ENCODE measurements at regions not wholly inside any gene's neighbourhood (a gene's known extent, or its start where the extent isn't known, plus 50 kb on each side); places are given as distances from the start of the nearest gene placed in this dataset.
"Not testable (repeated sequence)": the region's sequence is repeated elsewhere in the genome, so short reads cannot be mapped to it uniquely, and the experiment has no call there.

- Histone ChIP-seq H3K27me3 (peaks cover 6% of the 10 kb centered on the region), H3K4me3 (ENCODE audit: low read depth in 1 of 2, low read length in 1 of 2) (no peak overlapping the region), H3K27ac (no peak overlapping the region), H3K36me3 (no peaks in the 10 kb centered on the region), H3K4me1 (ENCODE audit: control insufficient read depth in 1 of 2, insufficient read depth in 1 of 2, low read depth in 1 of 2, low read length in 1 of 2) (no peaks in the 10 kb centered on the region), H3K9me3 (no peaks in the 10 kb centered on the region)
- TF ChIP-seq, protein P1, sequence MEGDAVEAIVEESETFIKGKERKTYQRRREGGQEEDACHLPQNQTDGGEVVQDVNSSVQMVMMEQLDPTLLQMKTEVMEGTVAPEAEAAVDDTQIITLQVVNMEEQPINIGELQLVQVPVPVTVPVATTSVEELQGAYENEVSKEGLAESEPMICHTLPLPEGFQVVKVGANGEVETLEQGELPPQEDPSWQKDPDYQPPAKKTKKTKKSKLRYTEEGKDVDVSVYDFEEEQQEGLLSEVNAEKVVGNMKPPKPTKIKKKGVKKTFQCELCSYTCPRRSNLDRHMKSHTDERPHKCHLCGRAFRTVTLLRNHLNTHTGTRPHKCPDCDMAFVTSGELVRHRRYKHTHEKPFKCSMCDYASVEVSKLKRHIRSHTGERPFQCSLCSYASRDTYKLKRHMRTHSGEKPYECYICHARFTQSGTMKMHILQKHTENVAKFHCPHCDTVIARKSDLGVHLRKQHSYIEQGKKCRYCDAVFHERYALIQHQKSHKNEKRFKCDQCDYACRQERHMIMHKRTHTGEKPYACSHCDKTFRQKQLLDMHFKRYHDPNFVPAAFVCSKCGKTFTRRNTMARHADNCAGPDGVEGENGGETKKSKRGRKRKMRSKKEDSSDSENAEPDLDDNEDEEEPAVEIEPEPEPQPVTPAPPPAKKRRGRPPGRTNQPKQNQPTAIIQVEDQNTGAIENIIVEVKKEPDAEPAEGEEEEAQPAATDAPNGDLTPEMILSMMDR (IDR thresholded peaks at IDR 0.05) = no peak
Observed at GRCh38 chr14:34160619-34161018, 209.7 kb upstream of the EGLN3 start.

GRCh38 chr14:34157651-34158050 is 206.8 kb upstream of the EGLN3 start:
- Histone ChIP-seq H3K4me1 (ENCODE audit: control insufficient read depth in 1 of 2, insufficient read depth in 1 of 2, low read depth in 1 of 2, low read length in 1 of 2) (no peaks in the 10 kb centered on the region), H3K27ac (no peak overlapping the region), H3K36me3 (no peaks in the 10 kb centered on the region), H3K27me3 (no peaks in the 10 kb centered on the region), H3K4me3 (ENCODE audit: low read depth in 1 of 2, low read length in 1 of 2) (no peak overlapping the region), H3K9me3 (no peaks in the 10 kb centered on the region)
- TF ChIP-seq, protein P1 (IDR thresholded peaks at IDR 0.05) = no peak

DNA sequence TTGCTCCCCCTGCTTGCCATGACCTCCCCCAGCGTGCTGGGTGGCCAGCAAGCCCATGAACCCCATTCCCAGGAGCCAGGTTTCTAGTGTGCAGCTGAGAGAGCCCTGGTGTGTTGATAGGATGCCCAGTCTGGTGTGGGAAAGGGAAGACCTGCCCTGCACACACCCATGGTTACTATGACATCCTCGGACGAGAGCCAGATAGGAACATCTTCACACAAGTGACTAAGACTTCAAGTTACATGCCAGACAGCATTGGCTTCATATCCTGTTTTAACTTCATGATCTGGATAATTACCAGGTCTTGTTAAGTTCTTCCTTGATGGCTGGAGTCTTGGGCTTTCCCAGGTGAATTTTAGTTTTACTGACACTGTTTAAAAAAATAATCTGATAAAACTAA is 196.6 kb upstream of the EGLN3 start:
- H3K9me3 ChIP-seq = no peaks in the 10 kb centered on the region
- TF ChIP-seq, protein P1 (IDR thresholded peaks at IDR 0.05) = no peak
- no peak overlapping the region for H3K4me3 ChIP-seq (ENCODE audit: low read depth in 1 of 2, low read length in 1 of 2)
- no peaks in the 10 kb centered on the region for H3K36me3 ChIP-seq
- H3K4me1 ChIP-seq (ENCODE audit: control insufficient read depth in 1 of 2, insufficient read depth in 1 of 2, low read depth in 1 of 2, low read length in 1 of 2) = no peaks in the 10 kb centered on the region
- H3K27ac ChIP-seq = no peak overlapping the region
- H3K27me3 ChIP-seq = no peaks in the 10 kb centered on the region

DNA sequence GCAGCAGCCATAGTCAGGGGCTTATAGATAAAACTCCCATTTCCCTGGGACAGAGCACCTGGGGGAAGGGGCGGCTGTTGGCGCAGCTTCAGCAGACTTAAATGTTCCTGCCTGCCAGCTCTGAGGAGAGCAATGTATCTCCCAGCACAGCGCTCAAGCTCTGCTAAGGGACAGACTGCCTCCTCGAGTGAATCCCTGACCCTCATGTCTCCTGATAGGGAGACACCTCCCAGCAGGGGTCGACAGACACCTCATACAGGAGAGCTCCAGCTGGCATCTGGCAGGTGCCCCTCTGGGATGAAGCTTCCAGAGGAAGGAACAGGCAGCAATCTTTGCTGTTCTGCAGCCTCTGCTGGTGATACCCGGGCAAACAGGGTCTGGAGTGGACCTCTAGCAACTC is 189.3 kb upstream of the EGLN3 start:
- not testable (repeated sequence) for H3K27me3 ChIP-seq; H3K4me3 ChIP-seq (ENCODE audit: low read depth in 1 of 2, low read length in 1 of 2); H3K9me3 ChIP-seq; H3K27ac ChIP-seq; H3K36me3 ChIP-seq; H3K4me1 ChIP-seq (ENCODE audit: control insufficient read depth in 1 of 2, insufficient read depth in 1 of 2, low read depth in 1 of 2, low read length in 1 of 2)

GRCh38 chr14:34139160-34140121 is 188.6 kb upstream of the EGLN3 start:
- not testable (repeated sequence) for H3K27ac ChIP-seq; H3K27me3 ChIP-seq; H3K4me3 ChIP-seq (ENCODE audit: low read depth in 1 of 2, low read length in 1 of 2)

DNA sequence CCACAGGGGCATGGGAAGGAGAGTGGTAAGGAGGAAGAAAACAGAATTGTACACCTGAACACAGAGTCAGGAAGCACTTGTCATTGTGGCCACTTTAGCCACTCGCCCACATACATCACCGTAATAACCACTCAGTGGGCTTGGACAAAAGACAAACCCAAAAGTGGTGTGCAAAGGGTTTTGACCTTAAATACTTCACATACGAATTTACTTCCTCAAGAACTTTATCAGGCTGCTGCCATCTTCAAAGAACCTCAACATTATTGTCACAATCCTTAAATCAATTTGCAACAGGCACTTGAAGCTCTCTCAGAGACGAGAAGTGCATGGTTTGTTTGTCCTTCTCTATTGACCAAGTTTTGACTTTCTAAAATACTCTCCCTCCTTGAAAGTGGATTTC is 187.3 kb upstream of the EGLN3 start:
- no peak overlapping the region for H3K27ac ChIP-seq
- TF ChIP-seq, protein P1 (IDR thresholded peaks at IDR 0.05) = no peak
- no peaks in the 10 kb centered on the region for H3K36me3 ChIP-seq
- no peaks in the 10 kb centered on the region for H3K27me3 ChIP-seq
- no peaks in the 10 kb centered on the region for H3K4me1 ChIP-seq (ENCODE audit: control insufficient read depth in 1 of 2, insufficient read depth in 1 of 2, low read depth in 1 of 2, low read length in 1 of 2)
- H3K4me3 ChIP-seq (ENCODE audit: low read depth in 1 of 2, low read length in 1 of 2) = no peak overlapping the region
- H3K9me3 ChIP-seq = no peaks in the 10 kb centered on the region

More at GRCh38 chr14:34139160-34140121, 188.6 kb upstream of the EGLN3 start:
- not testable (repeated sequence) for H3K4me1 ChIP-seq (ENCODE audit: control insufficient read depth in 1 of 2, insufficient read depth in 1 of 2, low read depth in 1 of 2, low read length in 1 of 2); H3K36me3 ChIP-seq; H3K9me3 ChIP-seq
